ENCODE measurements at regions not wholly inside any gene's neighbourhood (a gene's known extent, or its start where the extent isn't known, plus 50 kb on each side); places are given as distances from the start of the nearest gene placed in this dataset.
A peak's percentile ranks its signal among the peaks of the same experiment; 100 is the strongest.
"Not testable (repeated sequence)": the region's sequence is repeated elsewhere in the genome, so short reads cannot be mapped to it uniquely, and the experiment has no call there.

DNA sequence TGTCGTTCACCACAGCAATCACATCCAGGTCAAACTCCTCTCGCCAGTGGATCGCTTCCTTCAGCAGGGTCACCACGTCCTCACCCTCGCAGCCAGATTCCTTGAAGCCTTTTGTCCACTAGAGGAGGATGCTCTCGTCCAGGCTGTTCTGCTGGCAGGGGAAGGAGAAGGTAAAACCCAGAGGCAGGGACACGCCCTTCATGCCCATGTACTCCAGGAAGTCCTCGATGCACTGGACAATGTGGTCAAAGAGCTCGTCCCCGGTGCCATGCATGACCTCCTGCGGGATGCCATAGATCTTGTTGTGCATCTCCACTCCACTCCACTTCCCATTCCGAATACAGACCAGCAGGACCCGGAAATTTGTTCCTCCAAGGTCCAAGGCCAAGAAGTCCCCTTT lies 152.4 kb downstream of the TENT5D start:
- Mint-ChIP-seq H3K9me3 (peaks cover 0 to 5% (median 1%) of the 10 kb centered on the region in 11 donors), H3K36me3 (no peaks in the 10 kb centered on the region)

GRCh38 chrX:80573275-80573674 lies 153.0 kb downstream of the TENT5D start:
- no peak overlapping the region for H3K27ac Mint-ChIP-seq
- no peaks in the 10 kb centered on the region for H3K4me1 Mint-ChIP-seq
- H3K36me3 Mint-ChIP-seq, result no peaks in the 10 kb centered on the region
- no peaks in the 10 kb centered on the region for H3K9me3 ChIP-seq (ENCODE audit: control insufficient read depth in 2 of 3, low read length in 3 of 3)
- no peak overlapping the region for H3K4me3 Mint-ChIP-seq
- H3K27ac ChIP-seq (ENCODE audit: low read depth, low read length), result no peak overlapping the region
- H3K36me3 ChIP-seq (ENCODE audit: control insufficient read depth in 2 of 3, insufficient read depth in 3 of 3, low read length in 3 of 3), result no peaks in the 10 kb centered on the region
- POLR2A ChIA-PET, result no interaction called here
- no peaks in the 10 kb centered on the region for H3K27me3 Mint-ChIP-seq
- H3K9me3 Mint-ChIP-seq, result peaks cover 0 to 5% (median 1%) of the 10 kb centered on the region in 11 donors
- ATAC-seq (no peak), DNase-seq (no peak)
- intact Hi-C loops (cut with micrococcal nuclease), result no loop called here
- no peaks in the 10 kb centered on the region for H3K4me1 ChIP-seq (ENCODE audit: control insufficient read depth in 2 of 2, insufficient read depth in 2 of 2, low read length in 2 of 2)
- CTCF ChIA-PET, result no interaction called here
- no peaks in the 10 kb centered on the region for H3K27me3 ChIP-seq (ENCODE audit: control insufficient read depth in 2 of 2, insufficient read depth in 2 of 2, low read length in 2 of 2)
- no peak overlapping the region for H3K4me3 ChIP-seq (ENCODE audit: low read length)

More for the DNA sequence above, 152.4 kb downstream of the TENT5D start:
- CTCF ChIA-PET, result no interaction called here
- no peak overlapping the region for H3K27ac ChIP-seq (ENCODE audit: low read depth, low read length)
- DNase-seq (no peak), ATAC-seq (no peak)
- POLR2A ChIA-PET, result no interaction called here
- H3K4me3 ChIP-seq (ENCODE audit: low read length), result no peak overlapping the region
- H3K9me3 ChIP-seq (ENCODE audit: control insufficient read depth in 2 of 3, low read length in 3 of 3), result no peaks in the 10 kb centered on the region
- H3K27me3 ChIP-seq (ENCODE audit: control insufficient read depth in 2 of 2, insufficient read depth in 2 of 2, low read length in 2 of 2), result no peaks in the 10 kb centered on the region
- H3K4me3 Mint-ChIP-seq, result no peak overlapping the region
- H3K4me1 Mint-ChIP-seq, result no peaks in the 10 kb centered on the region
- no peaks in the 10 kb centered on the region for H3K36me3 ChIP-seq (ENCODE audit: control insufficient read depth in 2 of 3, insufficient read depth in 3 of 3, low read length in 3 of 3)
- intact Hi-C loops (cut with micrococcal nuclease), result no loop called here
- no peaks in the 10 kb centered on the region for H3K4me1 ChIP-seq (ENCODE audit: control insufficient read depth in 2 of 2, insufficient read depth in 2 of 2, low read length in 2 of 2)
- H3K27me3 Mint-ChIP-seq, result no peaks in the 10 kb centered on the region
- H3K27ac Mint-ChIP-seq, result no peak overlapping the region

- POLR2A ChIA-PET; H3K36me3 Mint-ChIP-seq; H3K27me3 ChIP-seq (ENCODE audit: control insufficient read depth in 2 of 2, insufficient read depth in 2 of 2, low read length in 2 of 2); DNase-seq; H3K4me1 Mint-ChIP-seq; H3K4me1 ChIP-seq (ENCODE audit: control insufficient read depth in 2 of 2, insufficient read depth in 2 of 2, low read length in 2 of 2); H3K36me3 ChIP-seq (ENCODE audit: control insufficient read depth in 2 of 3, insufficient read depth in 3 of 3, low read length in 3 of 3); H3K27ac ChIP-seq (ENCODE audit: low read depth, low read length); H3K4me3 ChIP-seq (ENCODE audit: low read length); H3K4me3 Mint-ChIP-seq; H3K9me3 ChIP-seq (ENCODE audit: control insufficient read depth in 2 of 3, low read length in 3 of 3); H3K27ac Mint-ChIP-seq; ATAC-seq; CTCF ChIA-PET; H3K9me3 Mint-ChIP-seq; H3K27me3 Mint-ChIP-seq; intact Hi-C loops (cut with micrococcal nuclease): not testable (repeated sequence)
These were observed 154.3 kb downstream of the TENT5D start for GRCh38 chrX:80574486-80575086.

GRCh38 chrX:80576267-80576666 lies 156.0 kb downstream of the TENT5D start:
- no peak overlapping the region for H3K4me3 Mint-ChIP-seq
- no peak for ATAC-seq
- H3K27me3 Mint-ChIP-seq, result no peaks in the 10 kb centered on the region
- H3K4me1 Mint-ChIP-seq, result no peaks in the 10 kb centered on the region
- CTCF ChIA-PET, result no interaction called here
- no peak overlapping the region for H3K27ac ChIP-seq (ENCODE audit: low read depth, low read length)
- H3K27me3 ChIP-seq (ENCODE audit: control insufficient read depth in 2 of 2, insufficient read depth in 2 of 2, low read length in 2 of 2), result no peaks in the 10 kb centered on the region
- POLR2A ChIA-PET, result no interaction called here
- H3K9me3 ChIP-seq (ENCODE audit: control insufficient read depth in 2 of 3, low read length in 3 of 3), result no peaks in the 10 kb centered on the region
- peak overlapping the region in 1 of 9 donors; percentile 38 for H3K27ac Mint-ChIP-seq
- H3K4me1 ChIP-seq (ENCODE audit: control insufficient read depth in 2 of 2, insufficient read depth in 2 of 2, low read length in 2 of 2), result no peaks in the 10 kb centered on the region
- no peaks in the 10 kb centered on the region for H3K36me3 ChIP-seq (ENCODE audit: control insufficient read depth in 2 of 3, insufficient read depth in 3 of 3, low read length in 3 of 3)
- no peaks in the 10 kb centered on the region for H3K36me3 Mint-ChIP-seq
- peaks cover 0 to 4% (median under 1%) of the 10 kb centered on the region in 11 donors for H3K9me3 Mint-ChIP-seq
- intact Hi-C loops (cut with micrococcal nuclease), result no loop called here
- DNase-seq, result no peak
- no peak overlapping the region for H3K4me3 ChIP-seq (ENCODE audit: low read length)

DNA sequence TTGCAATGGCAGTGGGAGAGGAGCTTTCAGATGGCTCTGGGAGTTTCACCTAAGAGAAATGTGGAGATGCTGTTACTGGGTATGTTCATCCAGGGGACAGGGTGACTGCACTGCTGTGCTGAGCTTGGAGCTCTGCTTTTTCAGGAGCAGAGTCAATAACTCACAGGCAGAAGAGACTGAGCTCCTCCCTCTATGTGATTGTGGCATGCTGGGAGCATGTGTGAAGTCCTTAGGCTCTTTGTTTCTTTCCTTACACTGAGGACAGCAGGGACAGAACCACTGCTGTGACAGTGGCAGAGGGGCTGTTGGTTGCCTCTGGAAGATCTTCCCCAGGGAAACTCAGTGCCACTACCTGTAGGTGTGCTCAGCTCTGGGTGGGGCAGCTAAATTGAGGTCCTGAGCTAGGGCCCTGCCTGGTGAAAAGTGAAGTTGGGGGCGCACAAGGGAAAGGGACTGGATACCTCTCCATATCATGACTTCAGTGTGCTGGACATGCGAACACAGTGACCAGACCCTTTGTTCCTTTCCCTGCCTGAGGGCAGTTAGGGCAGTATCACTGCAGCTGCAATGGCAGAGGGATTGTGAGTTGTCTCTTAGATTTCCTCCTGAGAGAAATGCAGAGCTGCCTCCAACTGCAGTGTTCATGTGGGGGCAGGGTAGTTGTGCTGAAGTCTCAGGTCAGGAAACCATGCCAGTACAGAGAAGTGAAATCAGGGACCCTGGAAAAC lies 156.7 kb downstream of the TENT5D start:
- Histone ChIP-seq H3K27ac (ENCODE audit: low read depth, low read length) (no peak overlapping the region), H3K4me1 (ENCODE audit: control insufficient read depth in 2 of 2, insufficient read depth in 2 of 2, low read length in 2 of 2) (no peaks in the 10 kb centered on the region), H3K9me3 (ENCODE audit: control insufficient read depth in 2 of 3, low read length in 3 of 3) (no peaks in the 10 kb centered on the region), H3K36me3 (ENCODE audit: control insufficient read depth in 2 of 3, insufficient read depth in 3 of 3, low read length in 3 of 3) (no peaks in the 10 kb centered on the region), H3K4me3 (ENCODE audit: low read length) (no peak overlapping the region), H3K27me3 (ENCODE audit: control insufficient read depth in 2 of 2, insufficient read depth in 2 of 2, low read length in 2 of 2) (no peaks in the 10 kb centered on the region)
- Mint-ChIP-seq H3K9me3 (peaks cover 0 to 4% (median 0%) of the 10 kb centered on the region in 11 donors), H3K4me3 (no peak overlapping the region), H3K36me3 (no peaks in the 10 kb centered on the region), H3K27ac (no peak overlapping the region), H3K4me1 (no peaks in the 10 kb centered on the region), H3K27me3 (no peaks in the 10 kb centered on the region)
- ChIA-PET POLR2A (no interaction called here), CTCF (no interaction called here)
- DNase-seq (no peak), ATAC-seq (no peak)
- intact Hi-C loops (cut with micrococcal nuclease), result no loop called here

DNA sequence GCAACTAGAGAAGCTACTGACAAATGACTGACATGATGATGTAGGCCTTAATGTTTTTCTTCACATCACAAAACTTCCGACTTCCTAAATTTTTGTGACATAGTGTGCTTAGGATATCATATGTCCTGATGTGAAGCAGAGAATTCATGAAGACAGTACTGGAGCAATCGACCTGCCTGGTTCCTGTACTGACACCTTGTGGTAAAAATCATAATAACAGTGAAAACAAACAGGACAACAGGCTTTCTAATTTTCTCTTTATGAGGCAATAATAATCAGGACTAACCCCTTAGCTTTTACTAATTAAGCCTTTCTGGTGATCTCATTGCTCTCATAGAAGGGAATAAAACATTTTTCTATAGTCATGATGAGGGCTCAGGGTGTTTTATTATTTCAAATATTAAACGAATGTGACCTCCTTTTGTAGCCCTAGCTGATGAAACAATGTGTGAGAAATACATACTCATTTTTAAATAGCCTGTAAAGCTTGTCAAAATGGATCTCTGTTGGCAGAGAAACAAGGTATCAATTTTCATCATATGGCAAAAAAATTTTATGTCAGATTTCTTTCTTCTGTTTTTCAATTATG lies 158.4 kb downstream of the TENT5D start:
- Histone ChIP-seq H3K27me3 (ENCODE audit: control insufficient read depth in 2 of 2, insufficient read depth in 2 of 2, low read length in 2 of 2) (no peaks in the 10 kb centered on the region), H3K27ac (ENCODE audit: low read depth, low read length) (no peak overlapping the region), H3K9me3 (ENCODE audit: control insufficient read depth in 2 of 3, low read length in 3 of 3) (no peaks in the 10 kb centered on the region), H3K4me1 (ENCODE audit: control insufficient read depth in 2 of 2, insufficient read depth in 2 of 2, low read length in 2 of 2) (no peaks in the 10 kb centered on the region), H3K4me3 (ENCODE audit: low read length) (no peak overlapping the region), H3K36me3 (ENCODE audit: control insufficient read depth in 2 of 3, insufficient read depth in 3 of 3, low read length in 3 of 3) (no peaks in the 10 kb centered on the region)
- intact Hi-C loops (cut with micrococcal nuclease), result no loop called here
- no peaks in the 10 kb centered on the region for H3K4me1 Mint-ChIP-seq
- peak in 4 of 9 donors; percentile 7 to 18 (median 16) for DNase-seq
- ATAC-seq, result no peak
- no peaks in the 10 kb centered on the region for H3K27me3 Mint-ChIP-seq
- peaks cover 0 to 4% (median 0%) of the 10 kb centered on the region in 11 donors for H3K9me3 Mint-ChIP-seq
- ChIA-PET POLR2A (no interaction called here), CTCF (no interaction called here)
- no peak overlapping the region for H3K4me3 Mint-ChIP-seq
- no peak overlapping the region for H3K27ac Mint-ChIP-seq
- H3K36me3 Mint-ChIP-seq, result no peaks in the 10 kb centered on the region

DNA sequence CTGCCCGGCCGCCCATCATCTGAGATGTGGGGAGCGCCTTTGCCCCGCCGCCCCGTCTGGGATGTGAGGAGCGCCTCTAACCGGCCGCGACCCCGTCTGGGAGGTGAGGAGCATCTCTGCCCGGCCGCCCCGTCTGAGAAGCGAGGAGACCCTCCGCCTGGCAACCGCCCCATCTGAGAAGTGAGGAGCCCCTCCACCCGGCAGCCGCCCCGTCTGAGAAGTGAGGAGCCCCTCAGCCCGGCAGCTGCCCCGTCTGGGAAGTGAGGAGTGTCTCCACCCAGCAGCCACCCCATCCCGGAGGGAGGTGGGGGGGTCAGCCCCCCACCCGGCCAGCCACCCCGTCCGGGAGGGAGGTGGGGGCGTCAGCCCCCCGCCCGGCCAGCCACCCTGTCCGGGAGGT lies 170.7 kb downstream of the TENT5D start:
- H3K27me3 Mint-ChIP-seq; POLR2A ChIA-PET; H3K4me1 Mint-ChIP-seq; H3K27ac ChIP-seq (ENCODE audit: low read depth, low read length); H3K4me3 ChIP-seq (ENCODE audit: low read length); DNase-seq; H3K36me3 ChIP-seq (ENCODE audit: control insufficient read depth in 2 of 3, insufficient read depth in 3 of 3, low read length in 3 of 3); H3K4me3 Mint-ChIP-seq; H3K36me3 Mint-ChIP-seq; ATAC-seq; H3K4me1 ChIP-seq (ENCODE audit: control insufficient read depth in 2 of 2, insufficient read depth in 2 of 2, low read length in 2 of 2); H3K27ac Mint-ChIP-seq; CTCF ChIA-PET; H3K9me3 ChIP-seq (ENCODE audit: control insufficient read depth in 2 of 3, low read length in 3 of 3); intact Hi-C loops (cut with micrococcal nuclease); H3K27me3 ChIP-seq (ENCODE audit: control insufficient read depth in 2 of 2, insufficient read depth in 2 of 2, low read length in 2 of 2): not testable (repeated sequence)
- H3K9me3 Mint-ChIP-seq, result peaks cover 0 to 14% (median 6%) of the 10 kb centered on the region in 11 donors

Measured in naive thymus-derived CD4-positive, alpha-beta T cell (primary cell).